ENCODE measurements at regions not wholly inside any gene's neighbourhood (a gene's known extent, or its start where the extent isn't known, plus 50 kb on each side); places are given as distances from the start of the nearest gene placed in this dataset.

- in situ Hi-C loops (cut with MboI; ENCODE audit: low pct_unique_long_range_greater_than_20kb, low sequenced_read_pairs, unreplicated experiment): no loop called here
- no peak for TF ChIP-seq CTCF (IDR thresholded peaks at IDR 0.05; ENCODE audit: extremely low read depth, insufficient read depth, missing control alignments)
- no peak for DNase-seq (ENCODE audit: low spot score)
Observed at GRCh38 chr7:116384936-116385635, 114.5 kb upstream of the CAV2 start.

- DNase-seq (ENCODE audit: low spot score): no peak
- in situ Hi-C loops (cut with MboI; ENCODE audit: low pct_unique_long_range_greater_than_20kb, low sequenced_read_pairs, unreplicated experiment): no loop called here
- no peak for TF ChIP-seq CTCF (IDR thresholded peaks at IDR 0.05; ENCODE audit: extremely low read depth, insufficient read depth, missing control alignments)
Observed at GRCh38 chr7:116386674-116387073, 112.9 kb upstream of the CAV2 start.

GRCh38 chr7:116390363-116390762 is 109.2 kb upstream of the CAV2 start:
- in situ Hi-C loops (cut with MboI; ENCODE audit: low pct_unique_long_range_greater_than_20kb, low sequenced_read_pairs, unreplicated experiment): no loop called here
- DNase-seq (ENCODE audit: low spot score): no peak
- TF ChIP-seq CTCF (IDR thresholded peaks at IDR 0.05; ENCODE audit: extremely low read depth, insufficient read depth, missing control alignments): no peak

GRCh38 chr7:116392806-116393205 is 106.7 kb upstream of the CAV2 start:
- no peak for DNase-seq (ENCODE audit: low spot score)
- in situ Hi-C loops (cut with MboI; ENCODE audit: low pct_unique_long_range_greater_than_20kb, low sequenced_read_pairs, unreplicated experiment): no loop called here
- TF ChIP-seq CTCF (IDR thresholded peaks at IDR 0.05; ENCODE audit: extremely low read depth, insufficient read depth, missing control alignments): no peak

GRCh38 chr7:116393654-116394053 is 105.9 kb upstream of the CAV2 start:
- no peak for TF ChIP-seq CTCF (IDR thresholded peaks at IDR 0.05; ENCODE audit: extremely low read depth, insufficient read depth, missing control alignments)
- in situ Hi-C loops (cut with MboI; ENCODE audit: low pct_unique_long_range_greater_than_20kb, low sequenced_read_pairs, unreplicated experiment): no loop called here
- no peak for DNase-seq (ENCODE audit: low spot score)

- TF ChIP-seq CTCF (IDR thresholded peaks at IDR 0.05; ENCODE audit: extremely low read depth, insufficient read depth, missing control alignments): no peak
- in situ Hi-C loops (cut with MboI; ENCODE audit: low pct_unique_long_range_greater_than_20kb, low sequenced_read_pairs, unreplicated experiment): no loop called here
- DNase-seq (ENCODE audit: low spot score): no peak
Observed at GRCh38 chr7:116394106-116394505, 105.4 kb upstream of the CAV2 start.

Data from GM13977 (cell line).